Body of pancreas (tissue), 4 donors: ENCODE measurements at regions not wholly inside any gene's neighbourhood (a gene's known extent, or its start where the extent isn't known, plus 50 kb on each side); places are given as distances from the start of the nearest gene placed in this dataset.

ENCODE experiments used
- ATAC-seq: fragments of 150-250 bp; one replicate; pipeline ENCODE4 v1.9.1; 2016
- DNase-seq, 4 donors: peaks; one replicate each; pipeline ENCODE4 v3.0.0-alpha.2; 2019
- H3K27ac ChIP-seq, 4 donors: fragments of 200-600 bp; sonication (generic); 1 replicate in 3 of 4; 2 replicates in 1 of 4; pipeline versions ENCODE4 v1.5.1 to v1.6.1; 2016 to 2019; ENCODE audit warnings: mild to moderate bottlenecking in 1 of 4, mixed read lengths in 1 of 4, moderate library complexity in 1 of 4
- H3K27me3 ChIP-seq, 2 donors: fragments of 200-600 bp; sonication (generic); one replicate each; pipeline ENCODE4 v1.6.0; 2016; ENCODE audit warnings: mild to moderate bottlenecking in 1 of 2
- H3K36me3 ChIP-seq, 2 donors: fragments of 200-600 bp; sonication (generic); replicated peaks in 1 of 2; 2 replicates each; pipeline ENCODE4 v1.5.1; 2016; ENCODE audit warnings: low read depth in 2 of 2; ENCODE audit not compliant: insufficient read depth in 1 of 2
- H3K4me1 ChIP-seq: fragments of 200-600 bp; sonication (generic); one replicate; pipeline ENCODE4 v1.6.0; 2016
- H3K4me3 ChIP-seq, 2 donors: fragments of 200-600 bp; sonication (generic); 1 replicate in 1 of 2; 2 replicates in 1 of 2; pipeline ENCODE4 v1.5.1; 2016 to 2019
- H3K9me3 ChIP-seq, 3 donors: fragments of 200-600 bp; sonication (generic); 1 replicate in 2 of 3; 2 replicates in 1 of 3; pipeline ENCODE4 v1.5.1; 2016
- POLR2A ChIP-seq, 3 donors: fragments of 450-650 bp; IDR thresholded peaks; one replicate each; pipeline ENCODE4 v1.6.1; 2016; ENCODE audit warnings: antibody characterized with exemption in 3 of 3, mild to moderate bottlenecking in 2 of 3
- WGBS, 2 donors: methylation state at CpG; one replicate each; pipeline ENCODE4 v1.1.5; 2017; 5-methylcytosine and 5-hydroxymethylcytosine counted together
- intact Hi-C: fragments of 100-400 bp; cut with DNase I; formaldehyde crosslinking; loops from one replicate; pipeline ENCODE4 v1.15.1; 2023
- TF ChIP-seq, protein P1 (sequence below), 7 experiments: fragments of 450-650 bp in 4 of 7; fragments of 200-600 bp in 3 of 7; sonication (generic) in 3 of 7; IDR thresholded peaks; one replicate each; pipeline ENCODE4 v1.5.1; 2016 to 2019; ENCODE audit warnings: antibody characterized with exemption in 7 of 7

DNA sequence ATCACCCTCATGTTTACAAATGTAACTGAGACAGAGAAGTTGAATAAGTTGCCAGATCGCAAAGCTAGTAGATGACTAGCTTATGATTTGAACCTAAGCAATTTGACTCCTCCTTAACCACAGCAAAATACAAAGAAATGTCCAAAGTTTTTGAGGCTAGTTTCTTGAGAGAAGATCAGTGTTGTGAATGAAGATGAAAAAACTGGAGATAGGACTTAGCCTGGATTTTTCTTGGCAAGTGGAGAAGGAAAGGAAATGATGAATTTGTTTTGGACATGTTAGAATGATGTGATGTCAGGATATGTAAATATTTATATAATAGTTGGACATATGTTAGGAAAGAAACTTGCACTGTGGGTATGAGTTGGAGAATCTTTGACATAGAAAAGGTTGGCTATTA is 149.8 kb downstream of the LSMEM1 start:
- H3K4me1 ChIP-seq = no peaks in the 10 kb centered on the region
- H3K36me3 ChIP-seq = no peaks in the 10 kb centered on the region
- H3K9me3 ChIP-seq = peaks cover 0 to 4% (median 0%) of the 10 kb centered on the region in 3 donors
- TF ChIP-seq POLR2A (IDR thresholded peaks at IDR 0.05) = no peak
- TF ChIP-seq, protein P1, sequence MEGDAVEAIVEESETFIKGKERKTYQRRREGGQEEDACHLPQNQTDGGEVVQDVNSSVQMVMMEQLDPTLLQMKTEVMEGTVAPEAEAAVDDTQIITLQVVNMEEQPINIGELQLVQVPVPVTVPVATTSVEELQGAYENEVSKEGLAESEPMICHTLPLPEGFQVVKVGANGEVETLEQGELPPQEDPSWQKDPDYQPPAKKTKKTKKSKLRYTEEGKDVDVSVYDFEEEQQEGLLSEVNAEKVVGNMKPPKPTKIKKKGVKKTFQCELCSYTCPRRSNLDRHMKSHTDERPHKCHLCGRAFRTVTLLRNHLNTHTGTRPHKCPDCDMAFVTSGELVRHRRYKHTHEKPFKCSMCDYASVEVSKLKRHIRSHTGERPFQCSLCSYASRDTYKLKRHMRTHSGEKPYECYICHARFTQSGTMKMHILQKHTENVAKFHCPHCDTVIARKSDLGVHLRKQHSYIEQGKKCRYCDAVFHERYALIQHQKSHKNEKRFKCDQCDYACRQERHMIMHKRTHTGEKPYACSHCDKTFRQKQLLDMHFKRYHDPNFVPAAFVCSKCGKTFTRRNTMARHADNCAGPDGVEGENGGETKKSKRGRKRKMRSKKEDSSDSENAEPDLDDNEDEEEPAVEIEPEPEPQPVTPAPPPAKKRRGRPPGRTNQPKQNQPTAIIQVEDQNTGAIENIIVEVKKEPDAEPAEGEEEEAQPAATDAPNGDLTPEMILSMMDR (IDR thresholded peaks at IDR 0.05) = no peak
- intact Hi-C loops = no loop called here
- 31 to 36% methylated on average over 1 of the region's 1 CpG for WGBS, 2 donors
- DNase-seq (no peak), ATAC-seq (no peak)
- H3K27ac ChIP-seq = no peak overlapping the region
- no peak overlapping the region for H3K4me3 ChIP-seq
- H3K27me3 ChIP-seq = no peaks in the 10 kb centered on the region

DNA sequence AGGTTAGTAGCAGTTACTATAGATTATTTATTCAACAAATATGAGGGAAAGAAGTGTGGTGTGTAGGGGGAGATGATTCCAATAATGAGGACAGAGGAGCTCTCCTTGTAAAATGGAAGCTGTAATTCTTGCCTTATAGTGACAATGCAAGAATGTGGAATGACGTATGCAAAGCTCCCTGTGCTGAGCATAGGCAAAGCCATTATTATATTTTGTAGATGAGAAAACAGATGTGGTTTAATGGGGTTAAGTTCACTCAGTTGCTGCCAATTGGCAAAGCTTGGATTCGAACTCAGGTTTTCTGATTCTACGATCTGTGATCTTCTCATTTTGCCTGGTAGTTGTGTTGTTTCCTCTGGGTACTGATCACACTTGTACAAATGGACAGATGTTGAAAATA is 153.3 kb downstream of the LSMEM1 start:
- no peaks in the 10 kb centered on the region for H3K36me3 ChIP-seq
- H3K9me3 ChIP-seq = no peaks in the 10 kb centered on the region
- no peak overlapping the region for H3K4me3 ChIP-seq
- H3K27me3 ChIP-seq = no peaks in the 10 kb centered on the region
- TF ChIP-seq POLR2A (IDR thresholded peaks at IDR 0.05) = no peak
- TF ChIP-seq, protein P1 (IDR thresholded peaks at IDR 0.05) = no peak
- WGBS, 2 donors = 84 to 88% methylated on average over 3 of the region's 3 CpGs
- ATAC-seq (no peak), DNase-seq (no peak)
- H3K4me1 ChIP-seq = no peaks in the 10 kb centered on the region
- intact Hi-C loops = no loop called here
- H3K27ac ChIP-seq = no peak overlapping the region

DNA sequence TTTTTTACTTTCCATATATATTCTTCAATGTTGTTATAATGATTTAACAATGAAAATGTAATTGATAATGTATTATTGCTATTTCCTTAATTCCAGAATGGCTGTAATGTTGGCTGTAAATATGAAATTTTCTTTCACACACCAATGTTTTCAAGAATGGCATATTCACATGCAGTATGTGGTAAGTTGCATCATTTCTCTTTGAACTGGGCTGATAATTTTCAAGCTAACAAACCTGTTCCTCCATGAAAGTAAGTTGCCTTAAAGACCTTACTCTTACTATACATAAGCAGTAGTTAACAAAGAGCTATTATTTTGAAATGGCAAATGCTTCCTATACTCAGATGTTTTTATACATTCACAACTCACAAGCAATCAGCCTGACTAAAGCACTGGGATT is 154.5 kb downstream of the TMEM168 start:
- intact Hi-C loops = no loop called here
- Histone ChIP-seq H3K9me3 (no peaks in the 10 kb centered on the region), H3K27me3 (no peaks in the 10 kb centered on the region), H3K4me3 (no peak overlapping the region), H3K4me1 (no peaks in the 10 kb centered on the region), H3K36me3 (no peaks in the 10 kb centered on the region), H3K27ac (no peak overlapping the region)
- TF ChIP-seq, protein P1 (IDR thresholded peaks at IDR 0.05) = no peak
- TF ChIP-seq POLR2A (IDR thresholded peaks at IDR 0.05) = no peak
- no peak for DNase-seq
- no peak for ATAC-seq

DNA sequence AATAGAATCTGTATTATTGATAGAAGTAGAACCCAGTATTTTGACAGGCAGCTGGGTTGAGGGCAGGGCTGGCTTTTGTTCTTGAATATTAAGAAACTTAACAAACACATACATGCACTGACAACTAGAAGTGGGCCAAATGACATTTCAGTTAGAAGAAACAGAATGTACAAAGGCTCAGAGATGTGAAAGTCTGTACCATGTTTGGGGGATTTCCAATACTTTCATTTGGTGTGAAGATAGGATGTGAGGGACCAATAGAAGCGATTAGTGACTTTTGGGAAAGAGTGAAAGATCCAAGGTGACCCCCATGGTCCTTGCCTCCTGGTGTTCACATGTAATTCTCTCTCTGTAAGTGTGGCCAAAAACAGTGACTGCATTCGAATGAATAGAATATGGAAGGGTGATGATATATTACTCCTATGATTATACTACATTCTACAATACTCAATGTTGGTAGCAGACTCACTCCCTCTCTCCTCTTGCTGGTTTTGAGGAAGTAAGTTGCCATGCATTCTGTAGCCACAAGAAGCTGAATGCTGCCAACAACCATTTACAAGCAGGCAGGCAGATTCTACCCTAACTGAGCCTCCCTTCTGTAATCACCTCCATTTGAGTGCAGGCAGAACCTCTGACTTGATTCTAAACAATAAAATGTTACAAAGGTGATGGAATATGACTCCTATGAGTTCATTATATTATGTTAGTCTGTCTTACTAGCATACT is 151.4 kb downstream of the TMEM168 start:
- Histone ChIP-seq H3K27me3 (no peaks in the 10 kb centered on the region), H3K4me1 (no peaks in the 10 kb centered on the region), H3K4me3 (no peak overlapping the region), H3K9me3 (peaks cover 0 to 7% (median 0%) of the 10 kb centered on the region in 3 donors), H3K36me3 (no peaks in the 10 kb centered on the region), H3K27ac (no peak overlapping the region)
- 82 to 89% methylated on average over 2 of the region's 2 CpGs for WGBS, 2 donors
- TF ChIP-seq, protein P1 (IDR thresholded peaks at IDR 0.05) = no peak
- TF ChIP-seq POLR2A (IDR thresholded peaks at IDR 0.05) = no peak
- DNase-seq = no peak
- intact Hi-C loops = no loop called here
- no peak for ATAC-seq

DNA sequence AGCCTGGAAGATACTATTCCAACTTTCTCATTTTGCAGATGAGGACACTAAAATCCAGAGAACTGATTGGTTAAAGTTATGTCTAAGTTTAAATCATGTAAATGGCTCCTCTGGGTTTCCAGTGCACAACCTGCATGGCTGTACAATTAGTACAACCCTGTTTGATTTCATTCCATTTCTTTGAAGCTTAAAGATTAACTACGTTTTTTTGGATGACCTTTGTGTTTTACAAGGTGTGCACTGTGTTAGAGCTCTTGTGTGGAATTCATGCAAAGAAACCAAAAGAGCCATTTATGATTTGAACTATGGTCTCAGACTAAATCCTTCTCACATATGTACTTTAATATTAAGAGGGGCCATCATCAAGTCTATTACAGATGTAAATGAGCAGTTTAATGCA is 149.5 kb downstream of the TMEM168 start:
- intact Hi-C loops = no loop called here
- H3K27ac ChIP-seq = no peak overlapping the region
- no peaks in the 10 kb centered on the region for H3K4me1 ChIP-seq
- H3K27me3 ChIP-seq = no peaks in the 10 kb centered on the region
- H3K9me3 ChIP-seq = peaks cover 0 to 7% (median 0%) of the 10 kb centered on the region in 3 donors
- H3K36me3 ChIP-seq = no peaks in the 10 kb centered on the region
- TF ChIP-seq POLR2A (IDR thresholded peaks at IDR 0.05) = no peak
- TF ChIP-seq, protein P1 (IDR thresholded peaks at IDR 0.05) = no peak
- no peak for DNase-seq
- H3K4me3 ChIP-seq = no peak overlapping the region
- ATAC-seq = no peak
- WGBS, 2 donors = 3 to 16% methylated on average over 1 of the region's 1 CpG
